SU-DHL-6 (cell line): ENCODE measurements at regions not wholly inside any gene's neighbourhood (a gene's known extent, or its start where the extent isn't known, plus 50 kb on each side); places are given as distances from the start of the nearest gene placed in this dataset.

Experiments
- H2AFZ ChIP-seq: fragments of 200-600 bp; sonication (generic); 2 replicates; pipeline ENCODE4 v1.6.1; 2014; ENCODE audit warnings: low read depth, mild to moderate bottlenecking, moderate library complexity, mixed read lengths, antibody characterized with exemption, low read length; ENCODE audit not compliant: severe bottlenecking
- H3F3A ChIP-seq: fragments of 200-600 bp; shearing (Covaris generic); 2 replicates; pipeline ENCODE4 v1.6.0; 2016; ENCODE audit warnings: antibody characterized with exemption, mild to moderate bottlenecking; ENCODE audit not compliant: insufficient read depth
- H3K27ac ChIP-seq: fragments of 200-600 bp; sonication (generic); 2 replicates; pipeline ENCODE4 v1.5.1; 2016; ENCODE audit warnings: low read depth, mild to moderate bottlenecking, low read length, moderate library complexity, mixed read lengths
- H3K27me3 ChIP-seq: fragments of 200-600 bp; sonication (generic), shearing (Covaris generic); 2 replicates; pipeline ENCODE4 v1.6.0; 2014; ENCODE audit warnings: mild to moderate bottlenecking, low read length
- H3K36me3 ChIP-seq: fragments of 200-600 bp; sonication (generic); 2 replicates; pipeline ENCODE4 v1.6.1; 2014; ENCODE audit warnings: mild to moderate bottlenecking, low read length, mixed read lengths
- H3K4me2 ChIP-seq: fragments of 300-600, 200-600 bp; shearing (Covaris generic), sonication (generic); 2 replicates; pipeline ENCODE4 v1.6.0; 2014; ENCODE audit warnings: low read length, low read depth, mild to moderate bottlenecking; ENCODE audit not compliant: poor library complexity, severe bottlenecking
- H3K4me3 ChIP-seq: fragments of 200-600 bp; sonication (generic); 2 replicates; pipeline ENCODE4 v1.5.1; 2014; ENCODE audit warnings: antibody characterized with exemption, low read length, mild to moderate bottlenecking, mixed read lengths; ENCODE audit not compliant: insufficient read depth, poor library complexity, severe bottlenecking
- H3K79me2 ChIP-seq: fragments of 200-600 bp; sonication (generic); 2 replicates; pipeline ENCODE4 v1.6.1; 2014; ENCODE audit warnings: mild to moderate bottlenecking, low read length, moderate library complexity; ENCODE audit not compliant: insufficient read depth
- H3K9ac ChIP-seq: fragments of 200-600 bp; sonication (generic); 2 replicates; pipeline ENCODE4 v1.7.0; 2014; ENCODE audit warnings: mild to moderate bottlenecking, low read length
- H3K9me2 ChIP-seq: fragments of 200-600 bp; sonication (generic); replicated peaks from 2 replicates; pipeline ENCODE4 v1.6.1; 2014; ENCODE audit warnings: low read length; ENCODE audit not compliant: insufficient read depth
- H3K9me3 ChIP-seq: fragments of 200-600 bp; sonication (generic); 2 replicates; pipeline ENCODE4 v1.6.1; 2014; ENCODE audit warnings: low read length, mixed read lengths; ENCODE audit not compliant: insufficient read depth
- H4K20me1 ChIP-seq: fragments of 200-600 bp; sonication (generic); 2 replicates; pipeline ENCODE4 v1.6.1; 2014; ENCODE audit warnings: low read depth, mild to moderate bottlenecking, antibody characterized with exemption, low read length, moderate library complexity, mixed read lengths
- EZH2phosphoT487 ChIP-seq: fragments of 200-600 bp; sonication (generic), shearing (Covaris generic); conservative IDR thresholded peaks from 2 replicates; pipeline ENCODE4 v1.6.1; 2018; ENCODE audit warnings: mild to moderate bottlenecking, antibody characterized with exemption, low read length, moderate library complexity, mixed read lengths
- TF ChIP-seq, protein P1 (sequence below): fragments of 200-600 bp; sonication (generic); IDR thresholded peaks from one replicate; pipeline ENCODE4 v1.5.1; 2017; ENCODE audit warnings: antibody characterized with exemption, mild to moderate bottlenecking, low read length, moderate library complexity; ENCODE audit not compliant: insufficient read depth, poor library complexity, severe bottlenecking

DNA sequence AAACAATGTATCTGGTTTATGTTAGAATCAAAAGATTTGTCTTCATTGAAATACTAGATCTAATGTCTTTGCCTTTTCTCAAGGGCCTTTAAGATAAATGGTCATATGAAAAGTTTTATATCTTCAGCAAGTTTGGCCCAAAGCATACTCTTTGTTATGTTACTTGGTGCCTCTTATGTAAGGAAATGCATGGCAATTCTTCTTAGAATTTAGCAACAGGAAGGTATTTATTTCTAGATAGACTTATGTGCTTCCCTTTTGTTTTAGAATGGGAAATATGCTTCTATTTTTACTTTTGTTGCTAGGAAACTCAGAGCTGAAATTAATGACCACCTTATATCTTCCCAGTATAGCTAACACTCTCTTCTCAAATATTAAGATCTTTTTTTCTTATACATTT lies 117.4 kb upstream of the DLX2 start:
- no peak for TF ChIP-seq EZH2phosphoT487
- TF ChIP-seq, protein P1, sequence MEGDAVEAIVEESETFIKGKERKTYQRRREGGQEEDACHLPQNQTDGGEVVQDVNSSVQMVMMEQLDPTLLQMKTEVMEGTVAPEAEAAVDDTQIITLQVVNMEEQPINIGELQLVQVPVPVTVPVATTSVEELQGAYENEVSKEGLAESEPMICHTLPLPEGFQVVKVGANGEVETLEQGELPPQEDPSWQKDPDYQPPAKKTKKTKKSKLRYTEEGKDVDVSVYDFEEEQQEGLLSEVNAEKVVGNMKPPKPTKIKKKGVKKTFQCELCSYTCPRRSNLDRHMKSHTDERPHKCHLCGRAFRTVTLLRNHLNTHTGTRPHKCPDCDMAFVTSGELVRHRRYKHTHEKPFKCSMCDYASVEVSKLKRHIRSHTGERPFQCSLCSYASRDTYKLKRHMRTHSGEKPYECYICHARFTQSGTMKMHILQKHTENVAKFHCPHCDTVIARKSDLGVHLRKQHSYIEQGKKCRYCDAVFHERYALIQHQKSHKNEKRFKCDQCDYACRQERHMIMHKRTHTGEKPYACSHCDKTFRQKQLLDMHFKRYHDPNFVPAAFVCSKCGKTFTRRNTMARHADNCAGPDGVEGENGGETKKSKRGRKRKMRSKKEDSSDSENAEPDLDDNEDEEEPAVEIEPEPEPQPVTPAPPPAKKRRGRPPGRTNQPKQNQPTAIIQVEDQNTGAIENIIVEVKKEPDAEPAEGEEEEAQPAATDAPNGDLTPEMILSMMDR, result no peak
- Histone ChIP-seq H4K20me1 (no peaks in the 10 kb centered on the region), H3K9ac (no peak overlapping the region), H3K4me2 (no peak overlapping the region), H3K9me2 (no peaks in the 10 kb centered on the region), H3K36me3 (no peaks in the 10 kb centered on the region), H3K27ac (no peak overlapping the region), H3K9me3 (no peaks in the 10 kb centered on the region), H3K79me2 (no peaks in the 10 kb centered on the region), H3K4me3 (no peak overlapping the region), H3K27me3 (no peaks in the 10 kb centered on the region), H2AFZ (no peak overlapping the region), H3F3A (no peaks in the 10 kb centered on the region)

DNA sequence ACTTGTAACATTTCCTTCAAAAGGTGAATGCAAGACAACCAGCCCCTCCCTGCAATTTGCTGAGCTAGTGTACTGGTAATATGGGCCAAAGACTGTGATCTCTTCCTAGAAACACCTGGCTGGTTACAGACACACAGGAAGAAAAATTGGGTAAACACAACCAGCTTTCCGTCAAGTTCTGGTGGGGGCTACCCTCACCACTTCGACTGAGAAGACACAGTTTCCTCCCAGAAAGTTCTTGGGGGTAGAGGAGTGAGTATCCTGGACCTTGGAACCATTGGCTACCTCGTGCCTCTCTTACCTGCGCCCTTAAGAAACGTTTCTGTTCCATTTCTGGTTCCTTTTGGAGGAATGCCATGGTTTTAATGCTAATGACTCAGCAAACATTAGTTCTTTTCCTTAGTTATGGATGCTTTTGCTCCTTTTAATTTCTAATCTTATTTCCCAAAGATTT lies 120.9 kb upstream of the DLX2 start:
- no peaks in the 10 kb centered on the region for H3K9me2 ChIP-seq
- H3K36me3 ChIP-seq, result no peaks in the 10 kb centered on the region
- H3K9ac ChIP-seq, result no peak overlapping the region
- no peaks in the 10 kb centered on the region for H3K27me3 ChIP-seq
- H4K20me1 ChIP-seq, result no peaks in the 10 kb centered on the region
- TF ChIP-seq, protein P1, result no peak
- no peak for TF ChIP-seq EZH2phosphoT487
- H3K27ac ChIP-seq, result no peak overlapping the region
- no peaks in the 10 kb centered on the region for H3K79me2 ChIP-seq
- H3K4me3 ChIP-seq, result no peak overlapping the region
- no peak overlapping the region for H3K4me2 ChIP-seq
- no peaks in the 10 kb centered on the region for H3F3A ChIP-seq
- no peaks in the 10 kb centered on the region for H3K9me3 ChIP-seq
- no peak overlapping the region for H2AFZ ChIP-seq

DNA sequence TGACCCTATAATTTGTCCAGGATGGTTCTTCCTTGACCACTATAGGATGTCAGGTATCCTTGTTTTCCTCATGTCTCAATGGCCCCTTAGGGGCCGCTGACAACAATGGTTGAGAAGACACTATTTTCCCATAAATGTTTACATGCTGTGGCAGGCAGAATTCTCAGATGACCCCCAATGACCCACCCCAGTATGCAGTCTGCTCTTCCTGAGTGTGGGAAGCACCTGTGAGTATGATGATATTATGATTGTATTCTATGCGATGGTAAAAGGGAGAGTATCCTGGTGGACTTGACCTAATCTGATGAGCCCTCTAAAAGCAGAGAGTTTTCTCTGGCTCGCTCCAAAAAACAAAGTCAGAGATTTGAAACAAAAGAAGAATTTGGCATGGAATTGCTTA lies 123.1 kb upstream of the DLX2 start:
- TF ChIP-seq EZH2phosphoT487, result no peak
- H2AFZ ChIP-seq, result no peak overlapping the region
- no peaks in the 10 kb centered on the region for H3K9me2 ChIP-seq
- no peaks in the 10 kb centered on the region for H3K9me3 ChIP-seq
- H3F3A ChIP-seq, result no peaks in the 10 kb centered on the region
- H3K4me3 ChIP-seq, result no peak overlapping the region
- no peaks in the 10 kb centered on the region for H3K79me2 ChIP-seq
- no peak overlapping the region for H3K9ac ChIP-seq
- H3K36me3 ChIP-seq, result no peaks in the 10 kb centered on the region
- no peak overlapping the region for H3K27ac ChIP-seq
- no peaks in the 10 kb centered on the region for H4K20me1 ChIP-seq
- H3K27me3 ChIP-seq, result no peaks in the 10 kb centered on the region
- H3K4me2 ChIP-seq, result no peak overlapping the region

DNA sequence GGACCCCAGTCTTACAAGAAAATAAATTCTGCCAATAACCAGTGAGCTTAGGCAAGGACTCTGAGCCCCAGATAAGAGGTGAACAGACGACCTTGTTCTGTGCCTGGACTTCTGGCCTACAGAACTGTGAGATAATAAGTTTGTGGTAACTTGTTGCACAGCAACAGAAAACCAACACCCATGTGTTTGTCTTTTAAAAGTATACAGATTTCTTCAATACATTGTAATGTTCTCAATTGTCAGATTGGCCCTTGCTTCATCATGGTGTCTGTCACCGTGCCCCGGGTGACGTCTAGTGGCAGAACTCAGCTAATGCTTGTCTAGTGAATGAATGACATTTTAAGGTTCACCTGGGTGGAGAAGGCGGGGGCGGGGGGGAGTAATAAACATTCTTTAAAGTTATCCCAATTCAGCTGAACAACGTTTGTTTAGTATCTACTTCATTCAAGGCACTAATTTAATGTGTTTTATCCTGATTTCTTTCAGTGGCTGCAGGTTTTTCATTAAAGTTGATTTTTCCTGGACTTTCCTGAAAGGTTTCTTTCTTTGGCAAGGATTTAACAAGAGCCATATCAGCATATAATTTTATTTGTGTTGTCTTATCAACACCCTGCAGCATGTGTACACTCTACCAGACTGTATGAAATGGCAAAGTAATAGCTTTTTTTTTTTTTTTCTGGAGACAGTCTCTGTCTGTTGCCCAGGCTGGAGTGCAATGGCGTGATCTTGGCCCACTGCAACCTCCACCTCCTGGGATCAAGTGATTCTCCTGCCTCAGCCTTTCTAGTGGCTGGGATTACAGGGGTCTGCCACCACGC lies 123.8 kb upstream of the DLX2 start:
- Histone ChIP-seq H3K4me2 (no peak overlapping the region), H2AFZ (no peak overlapping the region)

More for the DNA sequence above, 123.8 kb upstream of the DLX2 start:
- no peaks in the 10 kb centered on the region for H3K27me3 ChIP-seq
- H3K9me3 ChIP-seq, result no peaks in the 10 kb centered on the region
- H3K79me2 ChIP-seq, result no peaks in the 10 kb centered on the region
- no peak overlapping the region for H3K27ac ChIP-seq
- H3F3A ChIP-seq, result no peaks in the 10 kb centered on the region
- H3K4me3 ChIP-seq, result no peak overlapping the region
- no peaks in the 10 kb centered on the region for H3K36me3 ChIP-seq
- H3K9me2 ChIP-seq, result no peaks in the 10 kb centered on the region
- no peaks in the 10 kb centered on the region for H4K20me1 ChIP-seq
- no peak overlapping the region for H3K9ac ChIP-seq
- TF ChIP-seq, protein P1, result no peak
- no peak for TF ChIP-seq EZH2phosphoT487
